K562 (cell line): ENCODE measurements at regions not wholly inside any gene's neighbourhood (a gene's known extent, or its start where the extent isn't known, plus 50 kb on each side); places are given as distances from the start of the nearest gene placed in this dataset.

Source experiments
- ATAC-seq: fragments of 200-7000 bp; cut with Tn5 transposase; 3 replicates; pipeline ENCODE4 v1.9.1; 2020; ENCODE audit warnings: moderate library complexity
- BruUV-seq: library from RNA; stranded (reverse); fragments of 400-500 nt; replicated peaks from 2 replicates; lab custom pipeline; 2021; lab: Mats Ljungman, UMichigan
- CTCF ChIA-PET: fragments of 300-600 bp; formaldehyde crosslinking; extraction: SDS; loops from one replicate; lab custom pipeline; 2021; ENCODE audit warnings: low intra/inter-chr PET ratio; lab: Yijun Ruan, JAX
- POLR2A ChIA-PET: fragments of 300-600, 350-650 bp; sonication (Branson Sonifier 250); formaldehyde crosslinking; extraction: SDS; loops from one replicate; lab custom pipeline; 2021; ENCODE audit warnings: antibody characterized with exemption, inconsistent platforms; lab: Yijun Ruan, JAX
- DNase-seq, 4 experiments: peaks; one replicate each; pipeline versions ENCODE4 v3.0.0 to v3.0.0-alpha.2; 2011 to 2018; ENCODE audit warnings: low spot score in 3 of 4, mixed read lengths in 3 of 4; ENCODE audit errors: extremely low read depth in 1 of 4
- FAIRE-seq: peaks from 2 replicates; lab custom pipeline; 2011; peaks lifted over from hg19 to GRCh38; lab: Jason Lieb, UNC
- H2AFZ ChIP-seq: 2 replicates; pipeline ENCODE4 v1.6.0; 2011; ENCODE audit warnings: low read depth, low read length, control low read depth, inconsistent platforms
- H3K27ac ChIP-seq: fragments of 200-600 bp; 3 replicates; pipeline ENCODE4 v1.8.0; 2011; ENCODE audit warnings: low read depth, mild to moderate bottlenecking, control low read depth, inconsistent platforms, low read length, moderate library complexity, mixed read lengths; ENCODE audit errors: extremely low read depth
- H3K27me3 ChIP-seq, 2 experiments: fragments of 300-600 bp in 1 of 2; 2 replicates in 1 of 2; 3 replicates in 1 of 2; pipeline versions ENCODE4 v1.6.0 to v1.8.0; 2011; ENCODE audit warnings: inconsistent platforms in 2 of 2, low read length in 2 of 2, mild to moderate bottlenecking in 1 of 2, mixed read lengths in 1 of 2, moderate library complexity in 1 of 2; ENCODE audit not compliant: control insufficient read depth in 2 of 2, insufficient read depth in 2 of 2
- H3K36me3 ChIP-seq: fragments of 300-600 bp; 3 replicates; pipeline ENCODE4 v1.8.0; 2011; ENCODE audit warnings: mild to moderate bottlenecking, low read length, inconsistent platforms; ENCODE audit not compliant: control insufficient read depth, insufficient read depth
- H3K4me1 ChIP-seq, 2 experiments: fragments of 200-600 bp in 1 of 2; replicated peaks in 1 of 2; 2 replicates in 1 of 2; 3 replicates in 1 of 2; pipeline versions ENCODE4 v1.5.1 to v1.8.0; 2011; ENCODE audit warnings: inconsistent platforms in 2 of 2, low read length in 2 of 2, mild to moderate bottlenecking in 1 of 2, mixed read lengths in 1 of 2, moderate library complexity in 1 of 2; ENCODE audit not compliant: control insufficient read depth in 2 of 2, insufficient read depth in 2 of 2
- H3K4me2 ChIP-seq: 2 replicates; pipeline ENCODE4 v1.6.1; 2011; ENCODE audit warnings: low read length, control low read depth, inconsistent platforms, mixed read lengths; ENCODE audit not compliant: insufficient read depth
- H3K4me3 ChIP-seq: fragments of 200-600 bp; sonication (generic), shearing (Covaris generic); 2 replicates; pipeline ENCODE4 v1.5.1; 2016; ENCODE audit warnings: control low read depth, inconsistent platforms
- H3K79me2 ChIP-seq: fragments of 200-600 bp; 3 replicates; pipeline ENCODE4 v1.8.0; 2011; ENCODE audit warnings: low read length, inconsistent platforms; ENCODE audit not compliant: control insufficient read depth, insufficient read depth
- H3K9ac ChIP-seq, 2 experiments: 2 replicates each; pipeline versions ENCODE4 v1.6.0 to v1.6.1; 2011; ENCODE audit warnings: low read depth in 2 of 2, low read length in 2 of 2, control low read depth in 1 of 2, inconsistent platforms in 1 of 2, mild to moderate bottlenecking in 1 of 2, mixed read lengths in 1 of 2; ENCODE audit not compliant: insufficient read depth in 1 of 2
- H3K9me1 ChIP-seq: one replicate; pipeline ENCODE4 v1.6.0; 2011; ENCODE audit warnings: inconsistent platforms, mild to moderate bottlenecking, low read length, moderate library complexity; ENCODE audit not compliant: control insufficient read depth, insufficient read depth
- H3K9me3 ChIP-seq: replicated peaks from 2 replicates; pipeline ENCODE4 v1.5.1; 2011; ENCODE audit warnings: low read depth, low read length, inconsistent platforms; ENCODE audit not compliant: control insufficient read depth, insufficient read depth
- H4K20me1 ChIP-seq: replicated peaks from 2 replicates; pipeline ENCODE4 v1.6.1; 2011; ENCODE audit warnings: low read length, inconsistent platforms, mixed read lengths; ENCODE audit not compliant: control insufficient read depth, insufficient read depth
- CHAMP1 ChIP-seq: fragments of 450-650 bp; IDR thresholded peaks from 2 replicates; pipeline ENCODE4 v1.6.1; 2016; ENCODE audit warnings: mild to moderate bottlenecking
- EGR1 ChIP-seq: fragments of 450-650 bp; conservative IDR thresholded peaks from 2 replicates; pipeline ENCODE4 v1.6.1; 2017; ENCODE audit warnings: mild to moderate bottlenecking
- EHMT2 ChIP-seq: fragments of 450-650 bp; IDR thresholded peaks from 2 replicates; pipeline ENCODE4 v1.6.1; 2018; ENCODE audit warnings: antibody characterized with exemption
- FOXP4 ChIP-seq: sonication (generic); formaldehyde crosslinking; IDR thresholded peaks from 2 replicates; pipeline ENCODE4 v1.8.0; 2022; ENCODE audit warnings: mild to moderate bottlenecking, missing genetic modification reagents, borderline replicate concordance
- FUS ChIP-seq: fragments of 200-400 bp; formaldehyde crosslinking; optimal IDR thresholded peaks from 2 replicates; pipeline ENCODE3; 2017; ENCODE audit warnings: low read depth, low read length
- HCFC1 ChIP-seq: IDR thresholded peaks from 2 replicates; pipeline ENCODE4 v1.6.1; 2012; ENCODE audit warnings: low read depth, low read length, improper control_type of control experiment
- HIVEP1 ChIP-seq: fragments of 250-450 bp; sonication (Bioruptor Pico); IDR thresholded peaks from 2 replicates; pipeline ENCODE4 v1.4.0; 2020; ENCODE audit warnings: mild to moderate bottlenecking
- IFI16 ChIP-seq: fragments of 250-450 bp; sonication (Bioruptor Pico); IDR thresholded peaks from 2 replicates; pipeline ENCODE4 v2.1.2; 2022; ENCODE audit warnings: mild to moderate bottlenecking, inconsistent platforms
- KLF1 ChIP-seq: fragments of 450-650 bp; IDR thresholded peaks from 2 replicates; pipeline ENCODE4 v1.6.1; 2016; ENCODE audit warnings: missing genetic modification characterization, missing compliant biosample characterization
- MTF1 ChIP-seq: fragments of 250-450 bp; sonication (Bioruptor Pico); IDR thresholded peaks from 2 replicates; pipeline ENCODE4 v1.9.0; 2021; ENCODE audit warnings: moderate library complexity, mild to moderate bottlenecking, inconsistent platforms, borderline replicate concordance
- NBN ChIP-seq: fragments of 450-650 bp; IDR thresholded peaks from 2 replicates; pipeline ENCODE4 v1.6.1; 2016; ENCODE audit warnings: low read depth, mild to moderate bottlenecking
- NFIC ChIP-seq: fragments of 450-650 bp; IDR thresholded peaks from 2 replicates; pipeline ENCODE4 v1.6.1; 2017; ENCODE audit warnings: mild to moderate bottlenecking, inconsistent platforms
- NONO ChIP-seq, 2 experiments: fragments of 200-400 bp in 1 of 2; fragments of 450-650 bp in 1 of 2; formaldehyde crosslinking in 1 of 2; IDR thresholded peaks; 2 replicates each; pipeline ENCODE4 v1.6.1; 2017; ENCODE audit warnings: low read depth in 2 of 2, mild to moderate bottlenecking in 2 of 2, moderate library complexity in 2 of 2, low read length in 1 of 2
- ZFP1 ChIP-seq: fragments of 450-650 bp; formaldehyde crosslinking; IDR thresholded peaks from 2 replicates; pipeline ENCODE4 v1.4.0; 2020; ENCODE audit warnings: mild to moderate bottlenecking, mixed read lengths
- ZNF232 ChIP-seq: sonication (generic); formaldehyde crosslinking; IDR thresholded peaks from 2 replicates; pipeline ENCODE4 v1.8.0; 2022; ENCODE audit warnings: mild to moderate bottlenecking, missing genetic modification reagents
- WGBS: fragments of 100-300 bp; shearing (Covaris generic); methylation state at CpG from one replicate; pipeline ENCODE4 v1.1.6; 2016; ENCODE audit warnings: low coverage, mixed read lengths; ENCODE audit not compliant: insufficient coverage; ENCODE audit errors: missing lambda C conversion rate; 5-methylcytosine and 5-hydroxymethylcytosine counted together
- in situ Hi-C: fragments of 300-500 bp; cut with MboI; formaldehyde crosslinking; loops from 4 replicates; pipeline ENCODE4 v1.15.0; 2018; ENCODE audit warnings: inconsistent platforms, mixed read lengths
- intact Hi-C: fragments of 100-400 bp; cut with micrococcal nuclease; formaldehyde crosslinking; loops from 2 replicates; pipeline ENCODE4 v1.14.2; 2022

GRCh38 chr1:60290393-60290792 is 216.8 kb upstream of the C1orf87 start:
- TF ChIP-seq NONO (IDR thresholded peaks at IDR 0.05; ENCODE audit: low read depth in 2 of 2, low read length in 1 of 2) (no peak), HCFC1 (no peak), ZNF232 (CRISPR knock-in tag) (no peak), HIVEP1 (CRISPR knock-in tag) (no peak), ZFP1 (CRISPR knock-in tag) (no peak), NFIC (no peak)
- H4K20me1 ChIP-seq = no peaks in the 10 kb centered on the region
- H3K36me3 ChIP-seq = no peaks in the 10 kb centered on the region
- H3K9me3 ChIP-seq = no peaks in the 10 kb centered on the region
- no peaks in the 10 kb centered on the region for H3K27me3 ChIP-seq
- ATAC-seq (no peak), FAIRE-seq (no peak), DNase-seq (no peak)
- ChIA-PET CTCF (no interaction called here), POLR2A (no interaction called here)
- no peaks in the 10 kb centered on the region for H3K79me2 ChIP-seq
- intact Hi-C loops = no loop called here
- BruUV-seq = no TSS peak
- in situ Hi-C loops = no loop called here
- no peak overlapping the region for H3K27ac ChIP-seq
- H3K4me1 ChIP-seq = no peaks in the 10 kb centered on the region
- no peak overlapping the region for H3K4me2 ChIP-seq
- H3K4me3 ChIP-seq = no peak overlapping the region
- WGBS = 5% methylated on average over 6 of the region's 6 CpGs
- no peak overlapping the region for H2AFZ ChIP-seq
- H3K9me1 ChIP-seq = no peaks in the 10 kb centered on the region
- no peak overlapping the region for H3K9ac ChIP-seq

- Histone ChIP-seq H3K36me3 (no peaks in the 10 kb centered on the region), H4K20me1 (no peaks in the 10 kb centered on the region), H3K4me1 (no peaks in the 10 kb centered on the region), H3K4me3 (no peak overlapping the region), H3K9me3 (no peaks in the 10 kb centered on the region), H3K4me2 (no peak overlapping the region), H3K27ac (no peak overlapping the region), H3K27me3 (no peaks in the 10 kb centered on the region), H2AFZ (no peak overlapping the region), H3K79me2 (no peaks in the 10 kb centered on the region), H3K9me1 (no peaks in the 10 kb centered on the region), H3K9ac (no peak overlapping the region)
- FAIRE-seq = no peak
- CTCF ChIA-PET = interaction anchor here (0.7 kb wide), 1 partner anchor 260 kb away, joined by 3 read pairs; no protein-coding TSS in a partner anchor
- BruUV-seq = no TSS peak
- no peak for DNase-seq
- 0% methylated on average over 1 of the region's 1 CpG for WGBS
- POLR2A ChIA-PET = no interaction called here
- no peak for ATAC-seq
- intact Hi-C loops (loop anchor here (10.0 kb wide), 2 partner anchors 313 to 1567 kb away; no protein-coding TSS in a partner anchor), in situ Hi-C loops (no loop called here)
- TF ChIP-seq FOXP4 (CRISPR knock-in tag) (no peak), FUS (no peak), IFI16 (CRISPR knock-in tag) (no peak), KLF1 (tag) (no peak), MTF1 (no peak), EHMT2 (no peak), CHAMP1 (no peak), NBN (no peak), EGR1 (no peak)
Measured at GRCh38 chr1:60287536-60287935, 214.0 kb upstream of the C1orf87 start.
